PFSK-1 (cell line): ENCODE measurements at regions not wholly inside any gene's neighbourhood (a gene's known extent, or its start where the extent isn't known, plus 50 kb on each side); places are given as distances from the start of the nearest gene placed in this dataset.

Experiments
- FOXP2 ChIP-seq: optimal IDR thresholded peaks from 2 replicates; pipeline ENCODE3; 2011; ENCODE audit warnings: borderline replicate concordance, control low read depth, inconsistent platforms; ENCODE audit not compliant: insufficient read depth; ENCODE audit errors: extremely low read length, extremely low read depth
- POLR2AphosphoS5 ChIP-seq: IDR thresholded peaks from 2 replicates; pipeline ENCODE4 v1.6.1; 2012; ENCODE audit warnings: low read depth, mild to moderate bottlenecking, control low read depth, low read length, moderate library complexity
- REST ChIP-seq, 2 experiments: IDR thresholded peaks; 2 replicates each; pipeline versions ENCODE4 v1.6.1 to v1.8.0; 2011 to 2012; ENCODE audit warnings: low read depth in 2 of 2, low read length in 2 of 2, control low read depth in 1 of 2, inconsistent platforms in 1 of 2, mild to moderate bottlenecking in 1 of 2, moderate library complexity in 1 of 2; ENCODE audit not compliant: insufficient read depth in 1 of 2
- SIN3A ChIP-seq: IDR thresholded peaks from 2 replicates; pipeline ENCODE4 v1.6.1; 2012; ENCODE audit warnings: mild to moderate bottlenecking, low read length, moderate library complexity, borderline replicate concordance; ENCODE audit not compliant: insufficient read depth
- TAF1 ChIP-seq: IDR thresholded peaks from 2 replicates; pipeline ENCODE4 v1.6.1; 2012; ENCODE audit warnings: low read length, control low read depth, borderline replicate concordance; ENCODE audit not compliant: insufficient read depth

- TF ChIP-seq POLR2AphosphoS5 = no peak
- TF ChIP-seq SIN3A = no peak
- no peak for TF ChIP-seq REST (IDR thresholded peaks at IDR 0.05; ENCODE audit: insufficient read depth in 1 of 2, low read depth in 2 of 2, low read length in 2 of 2)
- TF ChIP-seq TAF1 = no peak
- TF ChIP-seq FOXP2 = no peak
Observed at GRCh38 chr19:27777726-27778125, 1435.2 kb downstream of the UQCRFS1 start.
